IMR-90 (cell line): ENCODE measurements at regions not wholly inside any gene's neighbourhood (a gene's known extent, or its start where the extent isn't known, plus 50 kb on each side); places are given as distances from the start of the nearest gene placed in this dataset.

Experiments used
- BHLHE40 ChIP-seq: fragments of 150-350 bp; IDR thresholded peaks from 2 replicates; pipeline ENCODE4 v1.6.1; 2016; ENCODE audit warnings: mild to moderate bottlenecking, low read depth, low read length
- CEBPB ChIP-seq: IDR thresholded peaks from 2 replicates; pipeline ENCODE4 v1.6.1; 2012; ENCODE audit warnings: low read depth, low read length, improper control_type of control experiment
- CHD1 ChIP-seq: IDR thresholded peaks from 2 replicates; pipeline ENCODE4 v1.6.1; 2012; ENCODE audit warnings: low read depth, low read length, improper control_type of control experiment
- CTCF ChIP-seq: conservative IDR thresholded peaks from 2 replicates; pipeline ENCODE4 v1.5.1; 2012; ENCODE audit warnings: mild to moderate bottlenecking, low read depth, low read length, improper control_type of control experiment
- FOS ChIP-seq: fragments of 150-350 bp; IDR thresholded peaks from 2 replicates; pipeline ENCODE4 v1.6.1; 2016; ENCODE audit warnings: low read depth, low read length
- MAFK ChIP-seq: IDR thresholded peaks from 2 replicates; pipeline ENCODE4 v1.6.1; 2012; ENCODE audit warnings: low read depth, low read length, improper control_type of control experiment
- NFE2L2 ChIP-seq: fragments of 150-350 bp; IDR thresholded peaks from 2 replicates; pipeline ENCODE4 v1.6.1; 2016; ENCODE audit warnings: low read depth, mild to moderate bottlenecking, low read length
- POLR2A ChIP-seq: IDR thresholded peaks from 2 replicates; pipeline ENCODE4 v1.6.1; 2012; ENCODE audit warnings: mild to moderate bottlenecking, low read depth, low read length
- RAD21 ChIP-seq: IDR thresholded peaks from 2 replicates; pipeline ENCODE4 v1.6.1; 2012; ENCODE audit warnings: low read length, improper control_type of control experiment
- RCOR1 ChIP-seq: IDR thresholded peaks from 2 replicates; pipeline ENCODE4 v1.6.1; 2012; ENCODE audit warnings: mild to moderate bottlenecking, low read length, improper control_type of control experiment; ENCODE audit not compliant: insufficient replicate concordance
- SMC3 ChIP-seq: fragments of 150-350 bp; IDR thresholded peaks from 2 replicates; pipeline ENCODE4 v1.6.1; 2016; ENCODE audit warnings: low read depth, mild to moderate bottlenecking, antibody characterized with exemption, low read length, moderate library complexity
- USF2 ChIP-seq: fragments of 150-350 bp; IDR thresholded peaks from 2 replicates; pipeline ENCODE4 v1.6.1; 2017; ENCODE audit warnings: mild to moderate bottlenecking, antibody characterized with exemption, low read length, low read depth

GRCh38 chr20:12203399-12203798 lies 285.7 kb downstream of the BTBD3 start:
- TF ChIP-seq CTCF (no peak), POLR2A (no peak), NFE2L2 (no peak), MAFK (no peak), FOS (no peak), BHLHE40 (no peak), RAD21 (no peak), CEBPB (no peak), SMC3 (no peak), RCOR1 (no peak), USF2 (no peak), CHD1 (no peak)
